Activated CD4-positive, alpha-beta T cell treated with anti-CD3 and anti-CD28 coated beads for 24 hours (primary cell): ENCODE measurements at regions not wholly inside any gene's neighbourhood (a gene's known extent, or its start where the extent isn't known, plus 50 kb on each side); places are given as distances from the start of the nearest gene placed in this dataset.

Experiments
- DNase-seq, 2 donors: peaks; one replicate each; pipeline ENCODE4 v3.0.0-alpha.2; 2020; ENCODE audit warnings: low read depth in 2 of 2

GRCh38 chr4:181330654-181331201 lies 912.5 kb upstream of the TENM3 start:
- no peak for DNase-seq

GRCh38 chr4:181331214-181331613 lies 912.0 kb upstream of the TENM3 start:
- DNase-seq, result no peak

- DNase-seq, result no peak
These were observed 897.3 kb upstream of the TENM3 start for GRCh38 chr4:181345931-181346330.

- DNase-seq, result no peak
These were observed 892.4 kb upstream of the TENM3 start for GRCh38 chr4:181350615-181351415.

- no peak for DNase-seq
These were observed 878.7 kb upstream of the TENM3 start for GRCh38 chr4:181364504-181364903.

GRCh38 chr4:181365671-181366070 lies 877.5 kb upstream of the TENM3 start:
- no peak for DNase-seq

- no peak for DNase-seq
These were observed 871.2 kb upstream of the TENM3 start for GRCh38 chr4:181372014-181372413.

GRCh38 chr4:181376058-181376457 lies 867.1 kb upstream of the TENM3 start:
- no peak for DNase-seq

- no peak for DNase-seq
These were observed 855.1 kb upstream of the TENM3 start for GRCh38 chr4:181388061-181388460.

GRCh38 chr4:181416966-181417365 lies 826.2 kb upstream of the TENM3 start:
- no peak for DNase-seq

GRCh38 chr4:181418496-181418895 lies 824.7 kb upstream of the TENM3 start:
- no peak for DNase-seq

GRCh38 chr4:181420950-181421349 lies 822.3 kb upstream of the TENM3 start:
- no peak for DNase-seq

- DNase-seq, result no peak
These were observed 818.7 kb upstream of the TENM3 start for GRCh38 chr4:181424362-181425016.

- no peak for DNase-seq
These were observed 816.1 kb upstream of the TENM3 start for GRCh38 chr4:181427076-181427475.

GRCh38 chr4:181431006-181431405 lies 812.2 kb upstream of the TENM3 start:
- no peak for DNase-seq

GRCh38 chr4:181431661-181432060 lies 811.5 kb upstream of the TENM3 start:
- DNase-seq, result no peak

GRCh38 chr4:181432335-181432734 lies 810.9 kb upstream of the TENM3 start:
- no peak for DNase-seq

GRCh38 chr4:181437895-181438294 lies 805.3 kb upstream of the TENM3 start:
- DNase-seq, result no peak

GRCh38 chr4:181438641-181439040 lies 804.6 kb upstream of the TENM3 start:
- no peak for DNase-seq

- DNase-seq, result no peak
These were observed 800.2 kb upstream of the TENM3 start for GRCh38 chr4:181443021-181443420.

GRCh38 chr4:181465826-181466225 lies 777.4 kb upstream of the TENM3 start:
- no peak for DNase-seq

GRCh38 chr4:181468451-181468850 lies 774.8 kb upstream of the TENM3 start:
- DNase-seq, result no peak

GRCh38 chr4:181470306-181470705 lies 772.9 kb upstream of the TENM3 start:
- no peak for DNase-seq
